ENCODE measurements at regions not wholly inside any gene's neighbourhood (a gene's known extent, or its start where the extent isn't known, plus 50 kb on each side); places are given as distances from the start of the nearest gene placed in this dataset.

DNA sequence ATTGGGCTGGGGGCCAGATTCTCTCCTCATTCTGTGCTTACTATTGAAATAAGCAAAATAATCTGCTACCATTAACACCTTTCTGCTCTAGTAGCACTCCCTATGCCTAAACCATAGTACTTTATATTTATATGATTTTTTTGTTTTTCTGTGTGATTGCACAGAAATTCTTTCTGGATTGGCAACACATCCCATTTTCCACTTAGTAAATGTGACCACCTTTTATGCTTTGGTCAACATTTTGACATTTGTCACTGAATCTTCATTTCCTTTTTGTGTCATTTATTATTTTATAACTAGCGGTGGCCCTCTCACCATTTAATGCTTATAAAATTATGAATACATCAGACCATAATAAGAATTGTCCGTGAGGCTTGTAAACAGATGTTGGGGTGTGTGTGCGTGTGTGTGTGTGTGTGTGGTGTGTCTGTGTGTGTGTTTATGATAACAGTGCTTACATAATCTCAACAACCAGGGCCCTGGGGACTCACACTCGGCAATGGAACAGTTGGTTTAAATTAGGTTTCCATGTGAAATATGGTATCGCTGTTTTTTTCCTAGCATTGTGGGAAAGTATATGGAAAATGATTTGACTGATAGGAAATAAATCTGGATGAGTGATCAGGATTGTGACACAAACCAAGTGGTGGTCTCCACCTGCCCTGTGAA is 138.9 kb downstream of the NOC3L start:
- TF ChIP-seq, protein P1, sequence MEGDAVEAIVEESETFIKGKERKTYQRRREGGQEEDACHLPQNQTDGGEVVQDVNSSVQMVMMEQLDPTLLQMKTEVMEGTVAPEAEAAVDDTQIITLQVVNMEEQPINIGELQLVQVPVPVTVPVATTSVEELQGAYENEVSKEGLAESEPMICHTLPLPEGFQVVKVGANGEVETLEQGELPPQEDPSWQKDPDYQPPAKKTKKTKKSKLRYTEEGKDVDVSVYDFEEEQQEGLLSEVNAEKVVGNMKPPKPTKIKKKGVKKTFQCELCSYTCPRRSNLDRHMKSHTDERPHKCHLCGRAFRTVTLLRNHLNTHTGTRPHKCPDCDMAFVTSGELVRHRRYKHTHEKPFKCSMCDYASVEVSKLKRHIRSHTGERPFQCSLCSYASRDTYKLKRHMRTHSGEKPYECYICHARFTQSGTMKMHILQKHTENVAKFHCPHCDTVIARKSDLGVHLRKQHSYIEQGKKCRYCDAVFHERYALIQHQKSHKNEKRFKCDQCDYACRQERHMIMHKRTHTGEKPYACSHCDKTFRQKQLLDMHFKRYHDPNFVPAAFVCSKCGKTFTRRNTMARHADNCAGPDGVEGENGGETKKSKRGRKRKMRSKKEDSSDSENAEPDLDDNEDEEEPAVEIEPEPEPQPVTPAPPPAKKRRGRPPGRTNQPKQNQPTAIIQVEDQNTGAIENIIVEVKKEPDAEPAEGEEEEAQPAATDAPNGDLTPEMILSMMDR (IDR thresholded peaks at IDR 0.05): no peak
- TF ChIP-seq POLR2A (IDR thresholded peaks at IDR 0.05): no peak
- no peak for TF ChIP-seq EP300 (IDR thresholded peaks at IDR 0.05)
- TF ChIP-seq POLR2AphosphoS5 (IDR thresholded peaks at IDR 0.05): no peak
